GM12878 (cell line): ENCODE measurements at regions not wholly inside any gene's neighbourhood (a gene's known extent, or its start where the extent isn't known, plus 50 kb on each side); places are given as distances from the start of the nearest gene placed in this dataset.

Experiments used
- ATAC-seq: fragments of 200-7000 bp; cut with Tn5 transposase; 3 replicates; pipeline ENCODE4 v1.9.1; 2020; ENCODE audit warnings: mild to moderate bottlenecking, moderate library complexity
- BruUV-seq: library from RNA; stranded (reverse); fragments of 400-500 nt; replicated peaks from 2 replicates; lab custom pipeline; 2021; lab: Mats Ljungman, UMichigan
- CTCF ChIA-PET: fragments of 300-600 bp; sonication (Branson Sonifier 250); formaldehyde crosslinking; extraction: SDS; loops from one replicate; lab custom pipeline; 2021; ENCODE audit warnings: inconsistent platforms; lab: Yijun Ruan, JAX
- POLR2A ChIA-PET: fragments of 350-600 bp; formaldehyde crosslinking; extraction: SDS; loops from one replicate; lab custom pipeline; 2021; ENCODE audit warnings: inconsistent platforms; lab: Charles Lee
- RAD21 ChIA-PET: fragments of 300-600 bp; sonication (Branson Sonifier 250); formaldehyde crosslinking; loops from one replicate; lab custom pipeline; 2023; ENCODE audit warnings: antibody characterized with exemption; ENCODE audit not compliant: unreplicated experiment; lab: Charles Lee
- SMC1A ChIA-PET: fragments of 300-600 bp; sonication (Branson Sonifier 250); formaldehyde crosslinking; loops from one replicate; lab custom pipeline; 2023; ENCODE audit not compliant: unreplicated experiment, uncharacterized antibody; lab: Charles Lee
- DNase-seq: peaks from one replicate; pipeline ENCODE4 v3.0.0-alpha.2; 2011; ENCODE audit warnings: low read depth, low spot score
- FAIRE-seq: peaks from 3 replicates; lab custom pipeline; 2011; peaks lifted over from hg19 to GRCh38; lab: Jason Lieb, UNC
- H2AFZ ChIP-seq: 2 replicates; pipeline ENCODE4 v1.6.0; 2011; ENCODE audit warnings: low read depth, low read length, control low read depth; ENCODE audit not compliant: control insufficient read depth
- H3K27ac ChIP-seq: 2 replicates; pipeline ENCODE4 v1.5.1; 2011; ENCODE audit warnings: control low read depth; ENCODE audit not compliant: control insufficient read depth, insufficient read depth
- H3K27me3 ChIP-seq, 2 experiments: replicated peaks in 1 of 2; 2 replicates each; pipeline versions ENCODE4 v1.6.0 to v1.6.1; 2011; ENCODE audit warnings: low read length in 1 of 2; ENCODE audit not compliant: control insufficient read depth in 2 of 2, insufficient read depth in 2 of 2
- H3K36me3 ChIP-seq, 2 experiments: 2 replicates each; pipeline ENCODE4 v1.5.1; 2011; ENCODE audit warnings: low read length in 1 of 2; ENCODE audit not compliant: control insufficient read depth in 2 of 2, insufficient read depth in 2 of 2
- H3K4me1 ChIP-seq: 2 replicates; pipeline ENCODE4 v1.6.1; 2011; ENCODE audit warnings: mild to moderate bottlenecking, low read length, moderate library complexity, mixed read lengths; ENCODE audit not compliant: control insufficient read depth, insufficient read depth
- H3K4me2 ChIP-seq: 2 replicates; pipeline ENCODE4 v1.6.0; 2011; ENCODE audit warnings: control low read depth; ENCODE audit not compliant: control insufficient read depth, insufficient read depth
- H3K4me3 ChIP-seq: fragments of 200-600 bp; sonication (generic); 2 replicates; pipeline ENCODE4 v1.5.1; 2016
- H3K79me2 ChIP-seq: 2 replicates; pipeline ENCODE4 v1.6.0; 2011; ENCODE audit warnings: low read length; ENCODE audit not compliant: control insufficient read depth, insufficient read depth
- H3K9ac ChIP-seq: 2 replicates; pipeline ENCODE4 v1.8.0; 2011; ENCODE audit warnings: low read length, control low read depth, mixed read lengths; ENCODE audit not compliant: control insufficient read depth, insufficient read depth
- H3K9me3 ChIP-seq: replicated peaks from 3 replicates; pipeline ENCODE4 v1.5.1; 2011; ENCODE audit warnings: mild to moderate bottlenecking, low read length; ENCODE audit not compliant: control insufficient read depth, insufficient read depth
- H4K20me1 ChIP-seq: 2 replicates; pipeline ENCODE4 v1.6.0; 2011; ENCODE audit not compliant: control insufficient read depth, insufficient read depth
- CREM ChIP-seq: IDR thresholded peaks from 2 replicates; pipeline ENCODE4 v1.6.1; 2014; ENCODE audit warnings: antibody characterized with exemption, low read depth
- GABPA ChIP-seq: IDR thresholded peaks from 2 replicates; pipeline ENCODE4 v1.6.1; 2014; ENCODE audit warnings: antibody characterized with exemption, low read depth, mild to moderate bottlenecking, inconsistent platforms
- JUNB ChIP-seq: IDR thresholded peaks from 2 replicates; pipeline ENCODE4 v1.6.1; 2016; ENCODE audit warnings: antibody characterized with exemption, mild to moderate bottlenecking
- NFXL1 ChIP-seq: fragments of 450-650 bp; IDR thresholded peaks from 2 replicates; pipeline ENCODE4 v1.6.1; 2017; ENCODE audit warnings: antibody characterized with exemption, mild to moderate bottlenecking, borderline replicate concordance
- NR2C1 ChIP-seq: fragments of 450-650 bp; IDR thresholded peaks from 2 replicates; pipeline ENCODE4 v1.6.1; 2017; ENCODE audit warnings: antibody characterized with exemption, mild to moderate bottlenecking, moderate library complexity
- NR2C2 ChIP-seq: IDR thresholded peaks from 2 replicates; pipeline ENCODE4 v1.6.1; 2011; ENCODE audit warnings: borderline replicate concordance, low read depth; ENCODE audit not compliant: control insufficient read depth, insufficient read length
- NR2F1 ChIP-seq: fragments of 450-650 bp; conservative IDR thresholded peaks from 2 replicates; pipeline ENCODE4 v1.6.1; 2017; ENCODE audit warnings: mild to moderate bottlenecking
- PAX5 ChIP-seq: IDR thresholded peaks from 2 replicates; pipeline ENCODE4 v1.6.1; 2011; ENCODE audit warnings: low read depth, low read length, borderline replicate concordance
- POU2F2 ChIP-seq: IDR thresholded peaks from 3 replicates; pipeline ENCODE4 v1.6.1; 2011; ENCODE audit warnings: low read depth, mild to moderate bottlenecking, low read length, borderline replicate concordance
- SIN3A ChIP-seq: IDR thresholded peaks from 2 replicates; pipeline ENCODE4 v1.6.1; 2012; ENCODE audit warnings: low read depth, low read length, improper control_type of control experiment
- TCF12 ChIP-seq: IDR thresholded peaks from 2 replicates; pipeline ENCODE4 v1.6.1; 2011; ENCODE audit warnings: low read depth, mild to moderate bottlenecking, low read length
- USF2 ChIP-seq: IDR thresholded peaks from 2 replicates; pipeline ENCODE4 v1.6.1; 2011; ENCODE audit warnings: low read depth, low read length, improper control_type of control experiment, borderline replicate concordance
- ZBED1 ChIP-seq: IDR thresholded peaks from 2 replicates; pipeline ENCODE4 v1.6.1; 2016; ENCODE audit warnings: borderline replicate concordance
- WGBS: methylation state at CpG from one replicate; pipeline ENCODE4 v1.1.6; 2016; ENCODE audit warnings: low lambda C conversion rate; ENCODE audit not compliant: insufficient replicate concordance, insufficient coverage; ENCODE audit errors: missing lambda C conversion rate; 5-methylcytosine and 5-hydroxymethylcytosine counted together
- in situ Hi-C: fragments of 300-500 bp; cut with MboI; formaldehyde crosslinking; loops from 9 replicates; pipeline ENCODE4 v1.14.3; 2018; ENCODE audit warnings: mixed read lengths
- intact Hi-C: fragments of 100-400 bp; cut with micrococcal nuclease; formaldehyde crosslinking; loops from one replicate; pipeline ENCODE4 v1.14.2; 2022; ENCODE audit not compliant: unreplicated experiment

GRCh38 chr2:208607694-208608093, 201.1 kb downstream of the PTH2R start:
- ChIA-PET SMC1A (no interaction called here), RAD21 (no interaction called here), CTCF (no interaction called here), POLR2A (interaction anchor here (0.6 kb wide), 1 partner anchor 1420 kb away, joined by 4 read pairs; no protein-coding TSS in a partner anchor)
- TF ChIP-seq NR2C2: no peak
- no peaks in the 10 kb centered on the region for H3K4me1 ChIP-seq
- no peak overlapping the region for H3K4me2 ChIP-seq
- no TSS peak for BruUV-seq
- H3K9me3 ChIP-seq: no peaks in the 10 kb centered on the region
- H3K27me3 ChIP-seq: no peaks in the 10 kb centered on the region
- H3K79me2 ChIP-seq: no peaks in the 10 kb centered on the region
- H3K27ac ChIP-seq: no peak overlapping the region
- intact Hi-C loops: no loop called here
- H3K36me3 ChIP-seq: no peaks in the 10 kb centered on the region
- FAIRE-seq: no peak
- H4K20me1 ChIP-seq: no peaks in the 10 kb centered on the region
- no peak overlapping the region for H2AFZ ChIP-seq
- no peak for DNase-seq
- in situ Hi-C loops: no loop called here
- WGBS: 6% methylated on average over 4 of the region's 4 CpGs
- ATAC-seq: no peak
- H3K9ac ChIP-seq: no peak overlapping the region
- no peak overlapping the region for H3K4me3 ChIP-seq

- FAIRE-seq (no peak), DNase-seq (no peak), ATAC-seq (no peak)
- H3K9ac ChIP-seq: no peak overlapping the region
- POLR2A ChIA-PET: interaction anchor here (0.6 kb wide), 2 partner anchors 1419 to 1765 kb away, joined by 3 to 4 read pairs; no protein-coding TSS in a partner anchor
- SMC1A ChIA-PET: no interaction called here
- RAD21 ChIA-PET: no interaction called here
- no TSS peak for BruUV-seq
- no peaks in the 10 kb centered on the region for H3K36me3 ChIP-seq
- no peaks in the 10 kb centered on the region for H4K20me1 ChIP-seq
- no peaks in the 10 kb centered on the region for H3K4me1 ChIP-seq
- H3K27ac ChIP-seq: no peak overlapping the region
- no peaks in the 10 kb centered on the region for H3K27me3 ChIP-seq
- no peak overlapping the region for H2AFZ ChIP-seq
- intact Hi-C loops: no loop called here
- TF ChIP-seq NFXL1 (no peak), JUNB (no peak), POU2F2 (no peak), PAX5 (no peak), CREM (no peak), NR2F1 (no peak), ZBED1 (no peak), TCF12 (no peak), GABPA (no peak), NR2C1 (no peak), SIN3A (no peak), USF2 (no peak)
- TF ChIP-seq, all 136 proteins: peak for 0
- CTCF ChIA-PET: no interaction called here
- no peaks in the 10 kb centered on the region for H3K79me2 ChIP-seq
- no peaks in the 10 kb centered on the region for H3K9me3 ChIP-seq
- no peak overlapping the region for H3K4me3 ChIP-seq
- H3K4me2 ChIP-seq: no peak overlapping the region
- in situ Hi-C loops: no loop called here
- 0% methylated on average over 1 of the region's 1 CpG for WGBS
Measured at GRCh38 chr2:208608122-208608835, 201.7 kb downstream of the PTH2R start.
